Loucy (cell line): ENCODE measurements at regions not wholly inside any gene's neighbourhood (a gene's known extent, or its start where the extent isn't known, plus 50 kb on each side); places are given as distances from the start of the nearest gene placed in this dataset.

Experiments used
- H2AFZ ChIP-seq: fragments of 200-600 bp; sonication (generic); 2 replicates; pipeline ENCODE4 v1.6.0; 2016; ENCODE audit warnings: antibody characterized with exemption, mild to moderate bottlenecking, low read length, moderate library complexity
- H3F3A ChIP-seq: fragments of 200-600 bp; 2 replicates; pipeline ENCODE4 v1.6.0; 2016; ENCODE audit warnings: antibody characterized with exemption, low read depth, mild to moderate bottlenecking
- H3K27me3 ChIP-seq: fragments of 200-600 bp; sonication (generic); 2 replicates; pipeline ENCODE4 v1.6.1; 2014; ENCODE audit warnings: low read length, mild to moderate bottlenecking; ENCODE audit not compliant: insufficient read depth, poor library complexity, severe bottlenecking
- H3K36me3 ChIP-seq: fragments of 200-600 bp; sonication (generic); 2 replicates; pipeline ENCODE4 v1.6.1; 2016; ENCODE audit warnings: low read length; ENCODE audit not compliant: insufficient read depth
- H3K4me1 ChIP-seq: fragments of 200-600 bp; sonication (generic); 2 replicates; pipeline ENCODE4 v1.5.1; 2014; ENCODE audit warnings: low read length, mild to moderate bottlenecking; ENCODE audit not compliant: insufficient read depth, poor library complexity, severe bottlenecking
- H3K4me2 ChIP-seq: fragments of 200-600 bp; sonication (generic); 2 replicates; pipeline ENCODE4 v1.6.0; 2014; ENCODE audit warnings: antibody characterized with exemption, low read length, low read depth, mild to moderate bottlenecking; ENCODE audit not compliant: poor library complexity, severe bottlenecking
- H3K4me3 ChIP-seq: fragments of 200-600 bp; sonication (generic); 2 replicates; pipeline ENCODE4 v1.5.1; 2014; ENCODE audit warnings: low read length, mild to moderate bottlenecking, mixed read lengths; ENCODE audit not compliant: poor library complexity, severe bottlenecking
- H3K79me2 ChIP-seq: fragments of 200-600 bp; sonication (generic); 2 replicates; pipeline ENCODE4 v1.6.1; 2014; ENCODE audit warnings: low read length; ENCODE audit not compliant: insufficient read depth
- H3K9ac ChIP-seq: fragments of 200-600 bp; sonication (generic); 2 replicates; pipeline ENCODE4 v1.6.0; 2014; ENCODE audit warnings: mild to moderate bottlenecking, low read depth, low read length, moderate library complexity; ENCODE audit not compliant: poor library complexity, severe bottlenecking
- H3K9me2 ChIP-seq: fragments of 200-600 bp; sonication (generic); replicated peaks from 2 replicates; pipeline ENCODE4 v1.6.1; 2016; ENCODE audit warnings: low read depth, low read length, mixed read lengths
- H3K9me3 ChIP-seq: fragments of 200-600 bp; sonication (generic); 2 replicates; pipeline ENCODE4 v1.6.1; 2014; ENCODE audit warnings: mild to moderate bottlenecking, antibody characterized with exemption, low read length, low read depth; ENCODE audit not compliant: insufficient read depth
- H4K20me1 ChIP-seq: fragments of 200-600 bp; sonication (generic); 2 replicates; pipeline ENCODE4 v1.6.0; 2014; ENCODE audit warnings: antibody characterized with exemption, low read length, mild to moderate bottlenecking; ENCODE audit not compliant: insufficient read depth, poor library complexity, severe bottlenecking
- CTCF ChIP-seq: fragments of 200-600 bp; sonication (generic); conservative IDR thresholded peaks from 2 replicates; pipeline ENCODE4 v1.5.1; 2014; ENCODE audit warnings: mild to moderate bottlenecking, antibody characterized with exemption, low read length
- EZH2phosphoT487 ChIP-seq: fragments of 200-600 bp; IDR thresholded peaks from 2 replicates; pipeline ENCODE4 v1.6.1; 2018; ENCODE audit warnings: antibody characterized with exemption, mild to moderate bottlenecking, moderate library complexity, borderline replicate concordance

GRCh38 chr2:143940720-143941119, 579.2 kb downstream of the ZEB2 start:
- no peaks in the 10 kb centered on the region for H3K36me3 ChIP-seq
- H3K4me1 ChIP-seq = no peaks in the 10 kb centered on the region
- no peaks in the 10 kb centered on the region for H3F3A ChIP-seq
- no peak overlapping the region for H2AFZ ChIP-seq
- H3K4me3 ChIP-seq = no peak overlapping the region
- no peak overlapping the region for H3K9ac ChIP-seq
- H3K9me3 ChIP-seq = no peaks in the 10 kb centered on the region
- no peak overlapping the region for H3K4me2 ChIP-seq
- H4K20me1 ChIP-seq = no peaks in the 10 kb centered on the region
- H3K79me2 ChIP-seq = no peaks in the 10 kb centered on the region
- TF ChIP-seq CTCF (no peak), EZH2phosphoT487 (no peak)
- no peaks in the 10 kb centered on the region for H3K9me2 ChIP-seq
- no peaks in the 10 kb centered on the region for H3K27me3 ChIP-seq

DNA sequence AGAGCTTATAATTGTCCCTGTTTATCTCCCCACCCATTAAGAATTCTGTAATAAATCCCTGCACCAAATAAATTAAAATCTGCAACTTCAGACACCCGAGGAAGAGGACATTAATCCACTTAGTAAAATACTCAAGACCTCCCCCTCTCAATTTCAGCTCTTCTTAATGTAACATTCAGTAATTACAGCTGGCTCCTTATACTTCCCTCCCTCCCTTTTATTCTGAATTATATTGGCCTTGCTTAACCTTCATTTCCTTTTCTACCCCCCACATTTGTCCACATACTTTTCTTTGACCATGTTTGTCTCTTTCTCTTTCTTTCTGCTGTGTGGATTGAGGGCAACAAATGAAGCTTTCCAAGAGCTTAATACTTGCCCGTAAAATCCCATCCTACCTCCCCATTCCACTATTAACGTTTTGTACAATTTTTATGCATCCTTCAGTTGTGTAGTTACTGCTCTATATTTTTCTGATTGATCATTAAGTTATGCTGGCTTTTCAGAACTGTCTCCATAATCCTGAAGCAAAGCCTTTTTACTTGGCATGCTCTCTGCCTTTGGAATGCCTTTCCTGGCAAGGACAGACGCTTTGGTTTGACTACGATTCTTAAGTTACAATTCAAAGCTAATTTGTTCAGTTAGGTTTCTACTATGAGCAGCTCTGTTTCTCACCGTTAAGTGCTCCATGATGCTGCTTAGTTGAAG, 580.1 kb downstream of the ZEB2 start:
- Histone ChIP-seq H2AFZ (no peak overlapping the region), H3K4me1 (no peaks in the 10 kb centered on the region), H4K20me1 (no peaks in the 10 kb centered on the region), H3K9me2 (no peaks in the 10 kb centered on the region), H3K4me2 (no peak overlapping the region), H3K27me3 (no peaks in the 10 kb centered on the region), H3K9me3 (no peaks in the 10 kb centered on the region), H3K79me2 (no peaks in the 10 kb centered on the region), H3K36me3 (no peaks in the 10 kb centered on the region), H3K9ac (no peak overlapping the region), H3F3A (no peaks in the 10 kb centered on the region), H3K4me3 (no peak overlapping the region)
- TF ChIP-seq EZH2phosphoT487 (no peak), CTCF (no peak)

- H3K4me1 ChIP-seq = no peaks in the 10 kb centered on the region
- H3K9me3 ChIP-seq = no peaks in the 10 kb centered on the region
- H3K79me2 ChIP-seq = no peaks in the 10 kb centered on the region
- no peaks in the 10 kb centered on the region for H3F3A ChIP-seq
- no peak overlapping the region for H3K9ac ChIP-seq
- no peaks in the 10 kb centered on the region for H3K9me2 ChIP-seq
- H2AFZ ChIP-seq = no peak overlapping the region
- no peaks in the 10 kb centered on the region for H3K36me3 ChIP-seq
- TF ChIP-seq CTCF = no peak
- no peak for TF ChIP-seq EZH2phosphoT487
- H3K4me2 ChIP-seq = no peak overlapping the region
- no peaks in the 10 kb centered on the region for H4K20me1 ChIP-seq
- H3K27me3 ChIP-seq = no peaks in the 10 kb centered on the region
- H3K4me3 ChIP-seq = no peak overlapping the region
Measured at GRCh38 chr2:143937723-143938350, 582.1 kb downstream of the ZEB2 start.
